K562 (cell line): ENCODE measurements at regions not wholly inside any gene's neighbourhood (a gene's known extent, or its start where the extent isn't known, plus 50 kb on each side); places are given as distances from the start of the nearest gene placed in this dataset.

Experiments
- ATAC-seq: fragments of 200-7000 bp; cut with Tn5 transposase; 3 replicates; pipeline ENCODE4 v1.9.1; 2020; ENCODE audit warnings: moderate library complexity
- BruUV-seq: library from RNA; stranded (reverse); fragments of 400-500 nt; replicated peaks from 2 replicates; lab custom pipeline; 2021; lab: Mats Ljungman, UMichigan
- CTCF ChIA-PET: fragments of 300-600 bp; formaldehyde crosslinking; extraction: SDS; loops from one replicate; lab custom pipeline; 2021; ENCODE audit warnings: low intra/inter-chr PET ratio; lab: Yijun Ruan, JAX
- POLR2A ChIA-PET: fragments of 300-600, 350-650 bp; sonication (Branson Sonifier 250); formaldehyde crosslinking; extraction: SDS; loops from one replicate; lab custom pipeline; 2021; ENCODE audit warnings: antibody characterized with exemption, inconsistent platforms; lab: Yijun Ruan, JAX
- DNase-seq, 4 experiments: peaks; one replicate each; pipeline versions ENCODE4 v3.0.0 to v3.0.0-alpha.2; 2011 to 2018; ENCODE audit warnings: low spot score in 3 of 4, mixed read lengths in 3 of 4; ENCODE audit errors: extremely low read depth in 1 of 4
- FAIRE-seq: peaks from 2 replicates; lab custom pipeline; 2011; peaks lifted over from hg19 to GRCh38; lab: Jason Lieb, UNC
- H2AFZ ChIP-seq: 2 replicates; pipeline ENCODE4 v1.6.0; 2011; ENCODE audit warnings: low read depth, low read length, control low read depth, inconsistent platforms
- H3K27ac ChIP-seq: fragments of 200-600 bp; 3 replicates; pipeline ENCODE4 v1.8.0; 2011; ENCODE audit warnings: low read depth, mild to moderate bottlenecking, control low read depth, inconsistent platforms, low read length, moderate library complexity, mixed read lengths; ENCODE audit errors: extremely low read depth
- H3K27me3 ChIP-seq, 2 experiments: fragments of 300-600 bp in 1 of 2; 2 replicates in 1 of 2; 3 replicates in 1 of 2; pipeline versions ENCODE4 v1.6.0 to v1.8.0; 2011; ENCODE audit warnings: inconsistent platforms in 2 of 2, low read length in 2 of 2, mild to moderate bottlenecking in 1 of 2, mixed read lengths in 1 of 2, moderate library complexity in 1 of 2; ENCODE audit not compliant: control insufficient read depth in 2 of 2, insufficient read depth in 2 of 2
- H3K36me3 ChIP-seq: fragments of 300-600 bp; 3 replicates; pipeline ENCODE4 v1.8.0; 2011; ENCODE audit warnings: mild to moderate bottlenecking, low read length, inconsistent platforms; ENCODE audit not compliant: control insufficient read depth, insufficient read depth
- H3K4me1 ChIP-seq, 2 experiments: fragments of 200-600 bp in 1 of 2; replicated peaks in 1 of 2; 2 replicates in 1 of 2; 3 replicates in 1 of 2; pipeline versions ENCODE4 v1.5.1 to v1.8.0; 2011; ENCODE audit warnings: inconsistent platforms in 2 of 2, low read length in 2 of 2, mild to moderate bottlenecking in 1 of 2, mixed read lengths in 1 of 2, moderate library complexity in 1 of 2; ENCODE audit not compliant: control insufficient read depth in 2 of 2, insufficient read depth in 2 of 2
- H3K4me2 ChIP-seq: 2 replicates; pipeline ENCODE4 v1.6.1; 2011; ENCODE audit warnings: low read length, control low read depth, inconsistent platforms, mixed read lengths; ENCODE audit not compliant: insufficient read depth
- H3K4me3 ChIP-seq: fragments of 200-600 bp; sonication (generic), shearing (Covaris generic); 2 replicates; pipeline ENCODE4 v1.5.1; 2016; ENCODE audit warnings: control low read depth, inconsistent platforms
- H3K79me2 ChIP-seq: fragments of 200-600 bp; 3 replicates; pipeline ENCODE4 v1.8.0; 2011; ENCODE audit warnings: low read length, inconsistent platforms; ENCODE audit not compliant: control insufficient read depth, insufficient read depth
- H3K9ac ChIP-seq, 2 experiments: 2 replicates each; pipeline versions ENCODE4 v1.6.0 to v1.6.1; 2011; ENCODE audit warnings: low read depth in 2 of 2, low read length in 2 of 2, control low read depth in 1 of 2, inconsistent platforms in 1 of 2, mild to moderate bottlenecking in 1 of 2, mixed read lengths in 1 of 2; ENCODE audit not compliant: insufficient read depth in 1 of 2
- H3K9me1 ChIP-seq: one replicate; pipeline ENCODE4 v1.6.0; 2011; ENCODE audit warnings: inconsistent platforms, mild to moderate bottlenecking, low read length, moderate library complexity; ENCODE audit not compliant: control insufficient read depth, insufficient read depth
- H3K9me3 ChIP-seq: replicated peaks from 2 replicates; pipeline ENCODE4 v1.5.1; 2011; ENCODE audit warnings: low read depth, low read length, inconsistent platforms; ENCODE audit not compliant: control insufficient read depth, insufficient read depth
- H4K20me1 ChIP-seq: replicated peaks from 2 replicates; pipeline ENCODE4 v1.6.1; 2011; ENCODE audit warnings: low read length, inconsistent platforms, mixed read lengths; ENCODE audit not compliant: control insufficient read depth, insufficient read depth
- GTF3C2 ChIP-seq: IDR thresholded peaks from 3 replicates; pipeline ENCODE4 v1.6.1; 2011; ENCODE audit warnings: borderline replicate concordance, mild to moderate bottlenecking, moderate library complexity; ENCODE audit not compliant: insufficient read length; ENCODE audit errors: extremely low read depth
- RNF2 ChIP-seq: sonication (generic); IDR thresholded peaks from 2 replicates; pipeline ENCODE4 v1.6.1; 2016
- ZNF318 ChIP-seq, 2 experiments: fragments of 450-650 bp; IDR thresholded peaks; 2 replicates each; pipeline ENCODE4 v1.6.1; 2016; ENCODE audit warnings: mild to moderate bottlenecking in 2 of 2, borderline replicate concordance in 1 of 2, low read depth in 1 of 2, moderate library complexity in 1 of 2
- in situ Hi-C: fragments of 300-500 bp; cut with MboI; formaldehyde crosslinking; loops from 4 replicates; pipeline ENCODE4 v1.15.0; 2018; ENCODE audit warnings: inconsistent platforms, mixed read lengths
- intact Hi-C: fragments of 100-400 bp; cut with micrococcal nuclease; formaldehyde crosslinking; loops from 2 replicates; pipeline ENCODE4 v1.14.2; 2022

- Histone ChIP-seq H3K27me3 (no peaks in the 10 kb centered on the region), H2AFZ (no peak overlapping the region), H4K20me1 (no peaks in the 10 kb centered on the region), H3K79me2 (no peaks in the 10 kb centered on the region), H3K36me3 (no peaks in the 10 kb centered on the region), H3K4me1 (no peaks in the 10 kb centered on the region), H3K9ac (no peak overlapping the region), H3K9me3 (0 out of 2 replicates have a peak, but pooled peaks cover 1% of the 10 kb centered on the region), H3K4me2 (no peak overlapping the region), H3K9me1 (no peaks in the 10 kb centered on the region), H3K27ac (no peak overlapping the region), H3K4me3 (no peak overlapping the region)
- ChIA-PET CTCF (no interaction called here), POLR2A (no interaction called here)
- intact Hi-C loops = no loop called here
- ATAC-seq = no peak
- no peak for FAIRE-seq
- no peak for DNase-seq
- in situ Hi-C loops = no loop called here
- TF ChIP-seq ZNF318 (IDR thresholded peaks at IDR 0.05; ENCODE audit: borderline replicate concordance in 1 of 2, low read depth in 1 of 2) (no peak), RNF2 (no peak), GTF3C2 (no peak)
- no TSS peak for BruUV-seq
Observed at GRCh38 chr5:64096771-64097170, 68.9 kb upstream of the RNF180 start.
